Esophagus muscularis mucosa (tissue), 4 donors: ENCODE measurements at regions not wholly inside any gene's neighbourhood (a gene's known extent, or its start where the extent isn't known, plus 50 kb on each side); places are given as distances from the start of the nearest gene placed in this dataset.
A peak's percentile ranks its signal among the peaks of the same experiment; 100 is the strongest.

ENCODE experiments used
- DNase-seq: peaks from one replicate; pipeline ENCODE4 v3.0.0-alpha.2; 2017; ENCODE audit errors: extremely low spot score
- H3K27ac ChIP-seq, 4 donors: fragments of 200-600 bp; sonication (generic); replicated peaks in 1 of 4; 1 replicate in 3 of 4; 2 replicates in 1 of 4; pipeline ENCODE4 v1.5.1; 2016 to 2019; ENCODE audit warnings: mild to moderate bottlenecking in 1 of 4
- H3K27me3 ChIP-seq, 4 donors: fragments of 200-600 bp; sonication (generic); one replicate each; pipeline versions ENCODE4 v1.5.1 to v1.6.0; 2016 to 2019
- H3K36me3 ChIP-seq, 4 donors: fragments of 200-600 bp; sonication (generic); one replicate each; pipeline ENCODE4 v1.5.1; 2016 to 2019
- H3K4me1 ChIP-seq, 4 donors: fragments of 200-600 bp; sonication (generic); one replicate each; pipeline ENCODE4 v1.5.1; 2016 to 2019
- H3K4me3 ChIP-seq, 4 donors: fragments of 200-600 bp; sonication (generic); 1 replicate in 2 of 4; 2 replicates in 2 of 4; pipeline ENCODE4 v1.5.1; 2016 to 2019; ENCODE audit warnings: mild to moderate bottlenecking in 4 of 4, moderate library complexity in 1 of 4
- H3K9me3 ChIP-seq, 4 donors: fragments of 200-600 bp; sonication (generic); 1 replicate in 3 of 4; 2 replicates in 1 of 4; pipeline ENCODE4 v1.5.1; 2016 to 2019
- EP300 ChIP-seq: sonication (generic); formaldehyde crosslinking; IDR thresholded peaks from one replicate; pipeline ENCODE4 v1.6.1; 2017; ENCODE audit warnings: antibody characterized with exemption
- POLR2A ChIP-seq: fragments of 450-650 bp; IDR thresholded peaks from one replicate; pipeline ENCODE4 v1.6.1; 2017; ENCODE audit warnings: antibody characterized with exemption, moderate library complexity, mild to moderate bottlenecking, low read depth
- POLR2AphosphoS5 ChIP-seq, 2 donors: sonication (generic); formaldehyde crosslinking; IDR thresholded peaks; one replicate each; pipeline ENCODE4 v1.6.1; 2017; ENCODE audit warnings: antibody characterized with exemption in 2 of 2
- WGBS: methylation state at CpG from one replicate; pipeline ENCODE4 v1.1.5; 2018; 5-methylcytosine and 5-hydroxymethylcytosine counted together
- intact Hi-C: fragments of 100-400 bp; cut with DNase I; formaldehyde crosslinking; loops from one replicate; pipeline ENCODE4 v1.15.1; 2023
- TF ChIP-seq, protein P1 (sequence below), 3 experiments: fragments of 200-600 bp in 2 of 3; fragments of 450-650 bp in 1 of 3; sonication (generic) in 2 of 3; IDR thresholded peaks; one replicate each; pipeline ENCODE4 v1.5.1; 2017 to 2019; ENCODE audit warnings: antibody characterized with exemption in 3 of 3, mild to moderate bottlenecking in 2 of 3, moderate library complexity in 1 of 3

DNA sequence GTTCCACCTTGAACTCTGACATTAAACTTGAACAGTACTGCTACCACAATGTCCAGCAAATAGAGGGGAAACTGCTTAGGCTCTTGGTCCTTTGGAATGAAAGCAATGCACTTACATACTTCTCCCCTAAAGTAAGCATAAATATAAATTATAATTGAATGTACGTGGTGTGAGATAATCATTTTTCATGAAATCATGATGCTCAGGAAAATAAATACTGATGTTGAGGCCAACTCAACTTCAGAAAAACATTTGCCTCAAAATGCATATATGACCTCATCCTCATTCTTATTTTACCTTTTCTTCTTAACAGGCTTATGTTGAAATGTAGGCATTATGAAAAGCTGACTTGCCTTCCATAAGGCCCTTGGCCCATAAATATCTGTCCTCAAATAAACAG lies 166.3 kb downstream of the KDR start:
- Histone ChIP-seq H3K36me3 (no peaks in the 10 kb centered on the region), H3K27ac (no peak overlapping the region), H3K27me3 (no peaks in the 10 kb centered on the region), H3K4me3 (no peak overlapping the region), H3K4me1 (peaks cover 7 to 10% (median 9%) of the 10 kb centered on the region in 4 donors), H3K9me3 (no peaks in the 10 kb centered on the region)
- intact Hi-C loops, result no loop called here
- no peak for DNase-seq
- WGBS, result 86% methylated on average over 1 of the region's 1 CpG
- no peak for TF ChIP-seq POLR2AphosphoS5 (IDR thresholded peaks at IDR 0.05)
- TF ChIP-seq, protein P1, sequence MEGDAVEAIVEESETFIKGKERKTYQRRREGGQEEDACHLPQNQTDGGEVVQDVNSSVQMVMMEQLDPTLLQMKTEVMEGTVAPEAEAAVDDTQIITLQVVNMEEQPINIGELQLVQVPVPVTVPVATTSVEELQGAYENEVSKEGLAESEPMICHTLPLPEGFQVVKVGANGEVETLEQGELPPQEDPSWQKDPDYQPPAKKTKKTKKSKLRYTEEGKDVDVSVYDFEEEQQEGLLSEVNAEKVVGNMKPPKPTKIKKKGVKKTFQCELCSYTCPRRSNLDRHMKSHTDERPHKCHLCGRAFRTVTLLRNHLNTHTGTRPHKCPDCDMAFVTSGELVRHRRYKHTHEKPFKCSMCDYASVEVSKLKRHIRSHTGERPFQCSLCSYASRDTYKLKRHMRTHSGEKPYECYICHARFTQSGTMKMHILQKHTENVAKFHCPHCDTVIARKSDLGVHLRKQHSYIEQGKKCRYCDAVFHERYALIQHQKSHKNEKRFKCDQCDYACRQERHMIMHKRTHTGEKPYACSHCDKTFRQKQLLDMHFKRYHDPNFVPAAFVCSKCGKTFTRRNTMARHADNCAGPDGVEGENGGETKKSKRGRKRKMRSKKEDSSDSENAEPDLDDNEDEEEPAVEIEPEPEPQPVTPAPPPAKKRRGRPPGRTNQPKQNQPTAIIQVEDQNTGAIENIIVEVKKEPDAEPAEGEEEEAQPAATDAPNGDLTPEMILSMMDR (IDR thresholded peaks at IDR 0.05), result no peak
- no peak for TF ChIP-seq EP300
- no peak for TF ChIP-seq POLR2A

DNA sequence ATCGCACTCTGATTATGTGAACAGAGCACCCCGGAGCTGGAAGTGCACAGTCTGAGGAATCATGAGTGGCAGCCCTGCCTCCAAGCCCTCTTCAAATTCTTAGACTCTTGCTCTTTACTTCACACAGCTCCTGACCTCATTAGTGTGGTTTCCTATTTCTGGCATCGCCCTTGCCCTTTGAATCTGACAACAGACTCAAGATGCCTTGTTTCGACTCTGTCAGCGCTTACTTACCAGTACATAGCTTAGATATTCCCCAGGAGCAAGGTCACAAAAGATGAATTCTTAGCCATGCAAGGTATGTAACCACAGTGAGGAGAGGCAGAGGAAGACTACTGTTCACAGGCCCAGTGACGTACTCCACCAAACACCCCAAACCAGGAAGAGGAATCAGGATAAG lies 167.2 kb downstream of the KDR start:
- Histone ChIP-seq H3K27ac (no peak overlapping the region), H3K4me3 (no peak overlapping the region), H3K4me1 (peaks cover 5 to 10% (median 9%) of the 10 kb centered on the region in 4 donors), H3K36me3 (no peaks in the 10 kb centered on the region), H3K9me3 (no peaks in the 10 kb centered on the region), H3K27me3 (no peaks in the 10 kb centered on the region)
- 91% methylated on average over 6 of the region's 6 CpGs for WGBS
- TF ChIP-seq EP300, result no peak
- TF ChIP-seq, protein P1 (IDR thresholded peaks at IDR 0.05), result no peak
- no peak for TF ChIP-seq POLR2AphosphoS5 (IDR thresholded peaks at IDR 0.05)
- no peak for TF ChIP-seq POLR2A
- no peak for DNase-seq
- intact Hi-C loops, result no loop called here

DNA sequence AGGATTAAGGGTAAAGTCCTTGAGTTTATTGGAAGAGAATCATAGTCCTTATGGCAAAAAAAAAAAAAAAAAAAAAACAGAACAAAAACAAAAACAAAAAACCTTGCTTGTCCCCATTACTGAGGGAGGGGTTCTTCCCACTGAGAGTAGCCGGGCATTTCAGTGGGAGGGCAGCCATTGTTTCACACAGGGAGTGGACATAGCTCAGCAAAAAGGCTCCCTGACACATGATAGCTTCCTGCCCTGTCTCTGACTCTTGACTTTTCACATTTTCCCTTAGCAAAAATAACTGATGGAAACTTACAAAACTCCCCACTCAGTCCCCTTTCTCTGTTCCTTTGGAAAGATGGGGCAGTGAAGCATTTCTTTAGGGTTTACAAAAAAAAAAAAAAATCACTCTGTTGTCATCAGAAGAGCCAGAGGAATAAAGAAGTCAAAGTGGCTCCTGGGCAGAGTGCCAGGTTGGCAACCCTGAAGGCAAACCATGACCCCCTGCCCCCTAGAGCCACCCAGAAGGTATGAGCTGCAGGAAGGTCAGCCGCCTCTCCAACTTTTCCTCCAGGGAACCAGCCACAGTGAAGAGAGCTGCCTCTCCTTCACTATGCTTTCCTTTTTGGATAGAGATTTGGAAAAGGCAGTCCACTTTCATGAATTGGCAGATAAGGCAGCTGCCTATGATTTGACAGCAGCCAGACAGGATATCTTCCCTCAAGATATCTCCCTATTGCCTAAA lies 170.6 kb downstream of the KDR start:
- H3K27ac ChIP-seq, result no peak overlapping the region
- H3K36me3 ChIP-seq, result no peaks in the 10 kb centered on the region
- 60% methylated on average over 2 of the region's 2 CpGs for WGBS
- TF ChIP-seq POLR2A, result no peak
- no peak for TF ChIP-seq EP300
- TF ChIP-seq POLR2AphosphoS5 (IDR thresholded peaks at IDR 0.05), result no peak
- TF ChIP-seq, protein P1 (IDR thresholded peaks at IDR 0.05), result no peak
- H3K9me3 ChIP-seq, result no peaks in the 10 kb centered on the region
- intact Hi-C loops, result no loop called here
- H3K4me3 ChIP-seq, result no peak overlapping the region
- H3K4me1 ChIP-seq, result peaks cover 4 to 10% (median 9%) of the 10 kb centered on the region in 4 donors
- H3K27me3 ChIP-seq, result no peaks in the 10 kb centered on the region
- peak; percentile 31 for DNase-seq

DNA sequence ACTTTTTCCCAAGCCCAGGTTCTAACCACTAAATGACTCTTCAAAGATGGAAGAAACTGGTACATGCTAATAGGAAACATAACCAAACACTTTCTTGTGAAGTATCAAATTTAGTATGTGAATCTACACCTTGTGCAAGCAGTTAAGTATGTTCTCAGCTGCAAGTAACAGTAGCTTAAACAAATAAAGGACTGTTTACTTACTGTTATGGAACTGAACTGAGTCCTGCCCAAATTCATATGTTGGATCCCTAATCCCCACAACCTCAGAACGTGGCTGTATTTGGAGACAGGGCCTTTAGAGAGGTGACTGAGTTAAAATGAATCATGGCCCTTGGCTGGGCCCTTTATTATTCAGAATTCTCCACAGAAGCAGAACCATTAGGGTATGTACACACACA lies 178.7 kb downstream of the KDR start:
- Histone ChIP-seq H3K27me3 (no peaks in the 10 kb centered on the region), H3K9me3 (no peaks in the 10 kb centered on the region), H3K27ac (no peak overlapping the region), H3K4me3 (no peak overlapping the region), H3K4me1 (peaks cover 0 to 6% (median 3%) of the 10 kb centered on the region in 4 donors), H3K36me3 (no peaks in the 10 kb centered on the region)
- intact Hi-C loops, result no loop called here
- no peak for TF ChIP-seq POLR2A
- TF ChIP-seq, protein P1 (IDR thresholded peaks at IDR 0.05), result no peak
- TF ChIP-seq EP300, result no peak
- TF ChIP-seq POLR2AphosphoS5 (IDR thresholded peaks at IDR 0.05), result no peak
- DNase-seq, result no peak
- WGBS, result 80% methylated on average over 1 of the region's 1 CpG

DNA sequence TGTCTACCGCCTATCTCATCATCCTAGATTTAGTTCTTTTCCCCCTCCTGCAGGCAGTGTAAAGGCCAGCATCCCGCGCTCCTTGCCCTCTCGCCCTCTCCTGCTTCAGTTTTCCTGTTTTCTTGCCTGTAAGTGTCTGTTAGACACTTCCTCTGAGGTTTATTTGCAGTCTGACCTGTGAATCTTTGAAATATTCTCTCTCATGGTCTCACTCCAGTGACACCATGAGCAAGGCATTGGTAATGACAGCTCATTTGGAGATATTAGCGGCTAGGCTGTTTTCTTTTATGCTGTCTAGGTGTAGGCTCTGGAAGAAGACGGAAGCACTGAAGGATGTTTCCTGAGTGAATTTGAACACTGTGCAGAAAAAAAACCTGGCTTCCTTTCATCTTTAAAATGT lies 179.6 kb downstream of the KDR start:
- Histone ChIP-seq H3K36me3 (no peaks in the 10 kb centered on the region), H3K4me3 (no peak overlapping the region), H3K27me3 (no peaks in the 10 kb centered on the region), H3K4me1 (peaks cover 0 to 15% (median 9%) of the 10 kb centered on the region in 4 donors), H3K9me3 (no peaks in the 10 kb centered on the region), H3K27ac (no peak overlapping the region)
- TF ChIP-seq POLR2A, result no peak
- TF ChIP-seq, protein P1 (IDR thresholded peaks at IDR 0.05), result no peak
- TF ChIP-seq POLR2AphosphoS5 (IDR thresholded peaks at IDR 0.05), result no peak
- TF ChIP-seq EP300, result no peak
- no peak for DNase-seq
- WGBS, result 77% methylated on average over 6 of the region's 6 CpGs
- intact Hi-C loops, result no loop called here
